GM18517 (cell line): ENCODE measurements at regions not wholly inside any gene's neighbourhood (a gene's known extent, or its start where the extent isn't known, plus 50 kb on each side); places are given as distances from the start of the nearest gene placed in this dataset.

Source experiments
- ATAC-seq: cut with Tn5 transposase; IDR thresholded peaks from one replicate; pipeline ENCODE4 v1.9.1; 2021; ENCODE audit warnings: mild to moderate bottlenecking, moderate library complexity; ENCODE audit not compliant: unreplicated experiment

DNA sequence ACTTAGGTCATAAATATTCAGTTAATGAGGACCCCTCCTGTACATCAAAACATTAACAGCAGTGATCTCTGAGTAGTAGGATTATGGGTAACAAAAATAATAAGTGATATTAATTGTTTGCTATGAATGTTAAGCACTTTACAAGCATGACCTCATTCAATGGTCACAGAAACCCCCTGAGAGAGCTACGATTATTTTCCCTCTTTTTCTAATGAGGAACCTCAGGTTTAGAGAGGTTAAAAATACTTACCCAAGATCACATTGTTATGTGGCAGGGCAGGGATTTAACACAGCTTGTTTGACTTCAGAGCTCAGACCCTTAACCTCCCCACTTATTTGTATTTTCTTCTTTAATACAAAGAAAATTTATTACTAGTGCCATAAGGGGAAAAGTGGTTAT is 228.2 kb downstream of the TBL1XR1 start:
- no peak for ATAC-seq

DNA sequence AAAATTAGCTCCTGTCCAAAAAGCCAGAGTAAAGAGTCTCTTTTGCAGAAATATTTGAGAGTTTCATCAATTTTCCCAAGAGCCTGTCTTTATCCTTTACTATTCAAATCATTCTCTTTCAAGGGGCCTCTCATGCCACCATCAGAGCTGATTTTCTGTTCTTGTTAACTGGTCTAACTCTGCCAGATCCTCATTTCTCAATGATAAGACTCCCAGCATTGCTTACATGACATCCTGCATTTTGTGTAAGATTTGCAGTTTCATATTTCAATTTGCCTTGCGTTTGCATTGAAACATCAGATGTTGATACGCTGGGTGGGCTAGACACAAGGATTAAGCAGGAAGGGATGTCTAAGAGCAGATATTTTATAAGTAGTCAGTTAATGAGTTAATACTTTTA is 228.7 kb downstream of the TBL1XR1 start:
- no peak for ATAC-seq

DNA sequence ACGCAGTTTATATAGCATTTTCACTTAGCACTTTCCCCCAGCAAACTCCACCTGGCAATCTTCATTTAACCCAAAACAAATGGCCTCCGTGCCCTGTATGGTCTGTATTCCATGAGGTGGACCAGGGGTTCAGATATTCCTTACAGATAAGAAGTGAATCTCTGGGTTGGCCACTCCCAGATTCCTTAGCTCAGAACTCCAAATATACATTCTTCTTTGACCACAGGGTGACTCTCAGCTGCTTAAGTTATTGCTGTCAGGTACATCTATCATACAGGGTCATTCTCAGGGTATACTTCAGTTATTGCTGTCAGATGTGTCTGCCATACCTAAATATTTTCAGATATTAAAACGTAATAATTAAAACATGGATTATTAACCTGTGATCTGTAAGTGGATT is 229.8 kb downstream of the TBL1XR1 start:
- ATAC-seq, result no peak

DNA sequence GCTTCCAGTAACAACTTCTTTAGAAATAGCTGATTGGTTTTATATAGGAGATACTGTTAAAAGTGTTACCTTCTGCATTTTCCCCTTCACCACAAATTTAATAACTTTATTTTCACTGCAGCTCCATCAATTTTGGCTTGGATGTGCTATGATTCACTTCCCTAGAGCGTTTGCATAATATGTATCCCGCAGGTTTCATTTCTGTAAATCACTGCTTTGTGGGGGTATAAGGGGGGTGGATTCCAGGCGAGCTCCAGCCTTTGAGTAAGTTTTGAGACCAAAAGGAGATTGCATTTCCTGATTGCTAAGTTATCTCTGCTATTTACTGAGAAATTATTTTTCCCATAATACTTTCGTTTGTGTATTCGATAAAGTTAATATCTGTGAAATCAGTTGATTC is 232.6 kb downstream of the TBL1XR1 start:
- ATAC-seq, result no peak

DNA sequence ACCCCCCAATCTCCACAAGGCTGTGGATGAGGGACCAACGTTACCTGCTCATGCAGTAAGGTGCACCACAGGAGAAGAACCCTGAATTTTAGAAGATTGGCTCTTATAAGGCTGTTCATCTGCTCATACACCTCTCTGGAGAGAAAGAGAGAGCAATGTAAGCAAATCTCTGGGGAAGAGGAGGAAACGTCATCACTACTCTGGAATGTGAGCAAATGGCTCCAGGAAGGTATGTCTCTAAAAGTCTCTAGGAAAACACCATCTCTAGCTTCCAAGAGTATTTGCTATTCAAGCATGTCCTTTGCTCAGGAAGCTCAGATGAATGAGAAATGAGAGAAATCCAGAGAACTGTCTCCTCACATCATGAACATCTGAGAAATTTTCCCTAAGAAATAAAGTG is 235.4 kb downstream of the TBL1XR1 start:
- no peak for ATAC-seq

DNA sequence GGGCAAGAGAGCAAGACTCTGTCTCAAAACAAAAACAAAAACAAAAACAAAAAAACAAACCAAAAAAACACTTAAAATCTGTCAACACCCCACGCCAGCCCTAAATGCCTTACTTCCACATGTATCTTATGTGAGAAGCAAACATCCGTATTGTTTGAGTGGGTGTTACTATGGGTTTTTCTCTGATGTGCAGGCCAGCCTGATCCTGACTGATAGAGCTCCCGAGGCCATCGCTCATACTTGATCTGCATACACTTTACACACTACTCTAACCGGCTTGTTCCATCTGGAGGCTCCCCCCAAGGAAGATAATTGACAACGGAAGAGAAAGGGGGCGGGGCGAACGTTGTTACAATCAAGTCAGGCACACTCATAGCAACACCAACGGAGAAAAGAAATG is 237.4 kb downstream of the TBL1XR1 start:
- no peak for ATAC-seq

DNA sequence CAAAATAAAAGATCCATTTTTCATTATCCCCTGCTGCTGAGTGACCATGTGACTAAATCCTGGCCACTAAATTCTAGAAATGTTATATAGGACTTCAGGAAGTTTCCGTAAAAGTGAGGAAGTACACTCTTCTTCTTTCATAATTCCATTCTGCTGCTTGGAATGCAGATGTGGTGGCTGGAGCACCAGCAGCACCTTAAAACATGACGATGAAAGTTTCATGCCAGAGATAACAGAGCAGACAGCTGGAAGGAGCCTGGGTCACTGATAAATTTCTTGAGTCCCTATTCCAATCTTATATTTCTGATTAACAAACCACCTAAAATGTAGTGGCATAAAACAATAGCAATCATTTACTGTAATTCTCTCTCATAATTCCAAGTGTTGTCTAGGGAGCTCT is 238.7 kb downstream of the TBL1XR1 start:
- no peak for ATAC-seq

DNA sequence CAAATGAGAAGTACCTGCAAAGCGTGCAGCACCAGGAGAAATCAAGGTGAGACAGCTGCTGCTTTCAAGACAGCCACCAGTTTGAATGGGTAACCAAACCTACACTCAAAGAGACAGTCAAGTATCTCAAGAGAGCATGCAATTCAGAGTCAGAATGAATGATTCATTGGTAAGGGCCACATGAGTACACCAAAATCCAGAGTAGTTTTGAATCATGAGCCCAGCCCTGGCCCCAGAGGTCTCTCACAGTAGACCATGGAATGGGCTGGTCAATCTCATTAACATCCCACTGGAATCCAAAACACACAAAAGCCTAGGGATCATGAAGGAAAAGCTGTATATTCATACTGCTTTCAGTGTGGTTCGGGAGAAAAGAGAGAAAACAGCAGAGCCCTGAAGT is 242.8 kb downstream of the TBL1XR1 start:
- ATAC-seq, result no peak

DNA sequence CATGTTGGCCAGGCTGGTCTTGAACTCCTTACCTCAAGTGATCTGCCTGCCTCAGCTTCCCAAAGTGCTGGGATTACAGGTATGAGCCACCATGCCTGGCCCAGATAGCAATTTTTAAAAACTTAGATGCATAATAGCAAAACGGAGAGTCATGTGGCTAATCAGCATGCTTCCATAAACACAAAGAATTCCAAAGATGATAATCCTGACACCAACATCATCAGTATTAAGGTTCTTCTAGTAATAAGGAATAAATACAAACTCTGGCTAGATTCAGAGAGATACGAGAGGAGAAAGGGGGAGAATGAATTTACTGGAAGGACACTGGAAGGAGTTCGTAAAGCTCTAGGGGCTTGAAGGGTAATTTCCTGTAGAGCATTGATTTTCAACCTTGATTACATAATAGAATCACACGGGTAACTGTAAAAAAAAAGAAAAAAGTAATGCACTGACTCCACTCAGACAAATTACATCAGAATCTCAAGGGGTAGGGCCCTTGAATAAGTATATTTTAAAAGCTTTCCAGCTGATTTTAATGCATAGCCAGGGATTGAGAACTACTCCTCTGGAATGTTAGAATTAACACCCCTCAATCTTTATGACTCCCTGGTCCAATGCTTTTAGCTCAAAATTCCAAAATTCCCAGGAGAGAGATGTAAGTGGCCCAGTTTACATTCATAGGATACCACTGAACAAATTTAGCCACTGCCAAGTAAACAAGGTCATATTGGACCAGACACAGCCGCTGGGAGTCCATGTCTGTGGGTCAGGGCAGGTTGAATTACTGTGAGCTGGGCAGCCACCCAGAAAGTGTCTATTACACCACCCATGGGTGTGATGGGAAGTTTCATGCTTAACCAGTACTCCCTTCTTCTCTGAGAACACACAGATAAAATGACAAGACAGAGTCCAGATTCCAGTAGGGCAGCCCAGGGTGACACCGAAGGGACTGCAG is 243.9 kb downstream of the TBL1XR1 start:
- no peak for ATAC-seq

DNA sequence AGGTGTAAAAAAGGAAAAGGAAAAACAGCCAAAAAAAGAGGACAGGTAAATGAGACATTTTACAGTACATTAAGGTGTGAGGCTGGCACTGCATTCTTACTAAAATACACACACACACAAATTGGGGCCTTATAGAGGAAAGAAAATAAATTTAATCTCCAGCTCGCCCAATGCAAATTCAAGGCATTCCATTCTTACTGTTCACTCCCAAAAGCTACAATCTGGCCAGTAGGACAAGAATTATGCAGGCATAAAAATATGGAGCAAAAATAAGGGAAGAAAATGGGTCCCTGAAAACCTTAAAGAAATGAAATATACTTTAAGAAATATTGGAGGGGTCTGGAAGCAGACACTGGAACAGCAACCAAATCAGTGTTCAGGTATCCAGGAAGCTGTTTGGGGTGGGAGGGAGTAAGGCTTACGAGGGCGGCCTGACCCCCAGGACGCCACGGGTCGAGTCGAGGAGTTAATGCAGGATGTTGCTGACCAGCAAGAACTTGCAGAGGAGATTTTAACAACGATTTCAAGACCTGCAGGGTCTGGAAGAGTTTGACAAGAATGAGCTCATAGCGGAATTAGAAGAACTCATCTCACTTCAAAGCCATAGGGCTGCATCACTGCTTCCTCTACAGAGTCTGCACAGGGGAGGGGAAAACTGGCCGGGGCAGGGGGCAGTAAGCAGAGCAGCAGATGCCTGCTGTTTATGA is 245.5 kb downstream of the TBL1XR1 start:
- no peak for ATAC-seq

DNA sequence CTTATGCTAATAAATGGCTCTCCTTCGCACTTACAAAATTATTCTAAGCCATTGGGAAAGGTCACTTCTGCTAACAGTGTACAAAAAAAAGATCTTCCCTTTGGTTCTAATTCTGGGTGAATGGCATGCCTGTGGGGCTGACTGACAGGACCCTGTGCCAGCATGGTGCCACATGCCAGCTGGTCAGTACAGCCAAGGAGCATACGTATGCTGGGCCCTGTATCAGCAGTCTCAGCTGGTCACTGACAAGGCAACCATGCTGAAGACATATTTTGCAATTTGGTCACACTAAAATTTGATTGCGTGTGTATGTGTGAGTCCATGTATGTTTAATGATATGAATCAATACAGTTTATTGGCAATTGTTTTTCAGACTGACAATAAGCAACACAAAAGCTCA is 246.1 kb downstream of the TBL1XR1 start:
- no peak for ATAC-seq

DNA sequence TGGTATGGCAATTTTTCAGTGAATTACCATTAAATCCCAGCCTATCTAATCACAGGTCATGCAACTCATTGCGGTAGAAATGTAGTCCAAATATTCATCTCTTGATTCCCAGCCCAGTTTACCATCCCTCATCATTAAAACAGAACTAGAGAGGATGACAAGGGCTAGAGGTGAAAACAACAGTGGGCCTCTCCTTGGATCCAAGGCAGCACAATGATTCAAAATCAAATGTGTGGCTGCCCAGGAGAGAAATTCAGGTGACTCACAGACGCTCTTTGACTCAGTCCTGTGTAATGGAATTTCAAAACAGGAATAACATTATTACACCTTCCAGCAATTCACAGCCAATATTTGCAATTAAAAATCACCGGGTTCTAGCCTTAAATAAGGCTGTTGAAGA is 246.5 kb downstream of the TBL1XR1 start:
- ATAC-seq, result no peak

DNA sequence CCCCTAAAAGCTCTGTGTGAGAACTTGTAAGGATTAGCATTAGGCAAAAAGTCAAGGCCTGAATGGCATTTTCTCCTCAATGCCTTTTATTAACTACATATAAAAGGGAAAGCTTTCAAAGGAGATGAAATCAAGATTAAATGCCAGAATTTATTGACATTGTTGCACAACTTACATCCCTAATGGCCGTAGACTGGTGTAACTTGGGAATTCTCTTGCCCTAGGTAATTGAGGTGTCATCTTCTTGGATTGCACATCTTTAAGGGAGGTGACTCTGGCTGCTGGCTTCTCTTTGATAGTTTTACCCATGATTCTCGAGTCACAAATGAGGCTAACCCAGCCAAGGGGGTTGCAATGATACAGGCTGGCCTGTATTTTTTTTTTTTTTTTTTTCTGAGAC is 249.1 kb downstream of the TBL1XR1 start:
- no peak for ATAC-seq

DNA sequence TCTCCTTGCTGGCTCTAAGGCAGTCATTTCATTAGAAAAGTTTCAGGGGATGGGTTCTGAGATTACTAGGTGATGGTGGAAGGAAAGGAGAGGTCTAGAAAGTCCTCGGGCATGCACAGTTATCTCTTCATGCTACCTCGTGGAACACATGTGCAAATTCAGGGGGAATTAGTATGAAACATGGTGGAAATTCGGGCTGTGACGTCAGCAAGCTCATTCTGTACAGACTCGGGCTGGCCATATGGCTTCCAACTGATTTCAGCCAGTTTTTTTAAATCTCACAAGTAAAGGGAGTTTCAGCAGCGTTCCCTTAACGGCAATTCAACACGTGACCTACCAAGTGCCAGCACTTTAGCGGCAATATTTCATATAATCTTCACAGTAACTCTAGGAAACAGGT is 251.1 kb downstream of the TBL1XR1 start:
- ATAC-seq, result no peak

DNA sequence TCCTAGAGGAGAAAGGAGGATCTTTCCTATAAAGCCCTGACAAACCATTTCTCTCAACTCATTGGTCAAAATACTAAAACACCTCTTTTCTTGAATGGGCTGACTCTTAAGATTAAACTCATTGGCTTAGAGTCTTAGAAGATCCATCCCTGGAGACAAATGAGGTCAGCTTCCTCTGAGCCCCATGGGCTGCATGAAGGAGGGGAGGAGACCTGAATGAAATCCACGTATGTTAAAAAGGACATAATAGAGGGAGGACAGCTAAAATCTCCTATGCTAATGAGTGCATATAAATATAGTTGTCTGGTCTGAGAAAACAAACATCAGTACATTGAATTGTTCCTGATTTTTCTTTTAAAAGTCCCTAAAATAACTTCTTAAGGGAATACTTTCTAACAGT is 255.0 kb downstream of the TBL1XR1 start:
- no peak for ATAC-seq

DNA sequence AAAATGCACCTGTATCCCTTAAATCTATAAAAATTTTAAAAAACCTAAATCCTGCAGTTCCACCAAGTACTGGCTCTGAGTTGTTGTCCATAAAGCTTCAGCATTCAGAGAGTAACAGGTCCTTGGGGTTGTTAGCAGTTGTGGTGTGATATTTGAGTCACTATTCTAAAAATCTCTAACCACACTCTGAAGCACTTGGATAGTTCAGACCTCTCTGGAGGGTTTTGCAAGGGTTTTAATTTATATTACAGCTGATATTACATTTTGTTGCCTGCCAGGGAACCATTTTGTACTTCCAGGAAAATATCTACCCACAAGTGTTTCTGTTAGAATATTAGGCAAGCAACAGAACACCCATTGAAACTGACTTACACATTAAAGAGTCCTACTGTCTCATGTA is 255.6 kb downstream of the TBL1XR1 start:
- ATAC-seq, result no peak

DNA sequence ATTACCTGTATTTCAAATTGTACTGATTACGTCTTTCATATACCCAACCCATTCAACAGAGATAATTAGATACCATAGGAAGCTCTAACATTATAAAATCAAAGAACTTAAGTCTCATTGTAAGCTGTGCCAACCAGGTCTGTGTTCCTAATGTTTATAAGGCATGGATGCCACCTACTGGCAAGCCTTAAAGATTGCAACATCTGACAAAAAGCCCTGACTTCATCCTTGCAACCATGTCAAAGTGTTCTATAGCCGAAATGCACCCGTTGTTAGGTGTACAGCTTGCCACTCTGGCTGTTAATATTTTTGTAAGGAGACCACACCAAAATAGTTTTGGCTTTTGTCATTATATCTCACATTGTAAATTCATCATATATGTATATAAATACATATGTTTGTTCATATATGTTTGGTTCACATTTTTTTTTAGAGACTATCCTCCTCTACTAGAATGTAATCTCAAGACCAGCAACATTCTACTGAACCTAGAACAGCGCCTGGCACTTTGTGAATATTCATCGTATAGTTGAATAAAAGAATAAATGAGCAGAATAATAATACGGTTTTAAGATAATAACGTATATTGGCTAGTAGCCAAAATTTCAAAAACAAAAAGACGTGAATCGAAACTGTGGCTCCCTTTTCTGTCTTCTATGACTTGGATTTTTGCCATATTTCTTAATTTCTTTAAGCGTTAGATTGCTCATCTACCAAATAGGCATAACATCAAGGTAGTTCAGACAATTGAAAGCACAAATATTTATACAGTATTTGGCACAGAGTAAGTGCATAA is 258.1 kb downstream of the TBL1XR1 start:
- ATAC-seq, result peak; percentile 97

DNA sequence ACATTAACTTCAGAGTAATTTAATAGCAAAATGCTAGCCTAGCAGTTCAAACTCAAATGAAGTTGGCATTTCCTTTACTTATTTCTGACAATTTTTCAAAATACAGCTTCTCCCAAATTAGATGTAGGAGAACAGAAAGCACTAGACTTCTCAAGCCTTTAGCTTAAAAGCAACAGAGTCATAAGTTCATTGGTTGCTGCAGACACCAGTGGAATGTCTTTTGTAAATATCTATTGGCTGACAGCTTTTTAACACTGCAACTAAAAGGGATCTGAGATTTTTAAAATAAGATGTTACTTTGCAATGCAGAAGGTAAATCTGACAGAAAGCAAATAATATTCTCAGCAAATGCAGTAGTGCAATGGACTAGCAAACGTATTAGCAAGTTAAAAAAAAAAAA is 259.3 kb downstream of the TBL1XR1 start:
- ATAC-seq, result no peak

DNA sequence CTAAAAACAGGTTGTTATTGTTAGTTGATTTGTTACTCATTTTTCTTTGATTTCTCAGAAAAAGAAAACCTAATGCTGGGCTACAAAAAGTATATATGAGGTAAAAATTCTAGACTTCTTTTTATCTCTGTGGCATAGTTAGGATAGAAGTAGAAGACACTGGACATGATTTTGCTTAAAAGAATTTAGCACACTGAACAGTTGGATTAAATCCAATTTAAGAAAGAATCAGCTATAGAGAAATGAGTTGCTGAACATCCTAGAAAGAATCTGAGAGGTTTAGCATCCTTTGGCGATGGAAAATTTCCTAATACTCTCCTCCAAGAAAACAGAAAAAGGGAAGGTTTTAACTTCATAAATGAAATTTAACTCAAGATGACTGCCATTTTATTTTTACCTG is 259.7 kb downstream of the TBL1XR1 start:
- ATAC-seq, result no peak

DNA sequence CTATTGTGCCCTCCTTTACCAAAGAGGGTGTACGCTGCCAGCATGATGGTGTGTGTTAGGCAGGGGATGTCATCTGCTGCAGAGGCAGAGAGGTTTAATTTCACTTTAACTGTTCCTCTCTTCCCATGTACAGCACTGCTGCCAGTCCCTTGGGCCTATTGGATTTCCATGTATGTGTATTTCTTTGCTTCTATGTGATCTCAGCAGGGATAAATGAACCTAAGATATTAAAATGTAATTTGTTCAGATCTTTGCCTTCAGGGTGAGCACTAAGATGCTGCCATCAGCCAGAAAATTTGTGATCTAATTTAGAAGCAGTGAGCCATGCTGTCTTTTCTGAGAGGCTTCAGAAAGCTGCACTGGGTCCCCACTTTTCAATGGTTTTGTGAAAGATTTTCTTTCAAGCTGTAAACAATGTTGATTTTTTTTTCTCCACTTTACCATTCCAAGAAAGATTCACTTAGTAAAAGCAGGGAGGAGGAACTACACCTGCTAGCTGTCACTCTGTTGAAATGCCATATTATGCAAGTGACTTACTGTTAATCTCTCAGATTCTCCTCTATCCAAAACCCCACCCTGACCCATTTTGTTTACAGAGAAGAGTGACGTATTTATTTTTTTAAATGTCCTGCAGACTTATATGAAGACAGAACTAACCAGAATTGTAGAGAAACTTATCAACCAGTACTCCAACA is 261.9 kb downstream of the TBL1XR1 start:
- no peak for ATAC-seq

DNA sequence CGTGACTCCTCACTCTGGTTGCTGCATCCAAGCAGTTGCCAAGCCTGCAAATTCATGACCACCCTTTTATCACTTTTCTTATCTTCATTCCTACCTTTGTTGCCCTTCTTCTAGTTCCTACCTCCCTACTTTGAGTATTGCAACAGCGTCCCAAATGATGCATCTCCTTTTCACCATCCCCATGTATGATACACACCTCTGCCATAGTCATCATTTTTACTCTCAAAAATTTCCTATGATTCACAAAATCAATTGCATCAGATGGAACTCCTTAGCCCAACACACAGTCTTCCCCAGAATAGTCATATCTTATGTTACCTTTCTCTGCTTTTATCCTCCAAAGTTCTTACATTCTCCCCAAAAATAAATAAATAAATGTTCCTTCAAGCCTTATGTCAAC is 262.6 kb downstream of the TBL1XR1 start:
- ATAC-seq, result no peak
